ENCODE measurements at regions not wholly inside any gene's neighbourhood (a gene's known extent, or its start where the extent isn't known, plus 50 kb on each side); places are given as distances from the start of the nearest gene placed in this dataset.

GRCh38 chr6:25125736-25126135, 153.4 kb upstream of the CARMIL1 start:
- TF ChIP-seq POLR2A (IDR thresholded peaks at IDR 0.05) (no peak), CTCF (IDR thresholded peaks at IDR 0.05) (no peak), EP300 (IDR thresholded peaks at IDR 0.05) (no peak), POLR2AphosphoS5 (IDR thresholded peaks at IDR 0.05) (no peak)
